GOT3 (cell line): ENCODE measurements at regions not wholly inside any gene's neighbourhood (a gene's known extent, or its start where the extent isn't known, plus 50 kb on each side); places are given as distances from the start of the nearest gene placed in this dataset.

ENCODE experiments used
- DNase-seq: peaks from one replicate; lab custom pipeline; 2025; ENCODE audit warnings: mixed read lengths; lab: John Stamatoyannopoulos, UW

DNA sequence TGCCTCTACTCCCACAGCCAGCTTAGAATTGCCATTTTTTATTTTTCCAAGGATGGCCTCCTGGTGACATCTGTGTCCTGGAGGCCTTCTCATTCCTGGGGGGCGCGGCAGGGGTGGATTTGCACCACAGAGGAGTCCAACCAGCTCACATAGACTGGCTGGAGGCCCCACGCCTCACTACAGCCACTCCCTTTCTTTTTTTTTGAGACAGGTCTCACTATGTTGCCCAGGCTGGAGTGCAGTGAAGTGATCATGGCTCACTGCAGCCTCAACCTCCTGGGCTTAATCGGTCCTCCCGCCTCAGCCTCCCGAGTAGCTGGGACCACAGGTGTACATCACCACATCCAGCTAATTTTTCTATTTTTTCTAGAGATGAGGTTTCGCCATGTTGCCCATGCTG is 57.6 kb upstream of the DOCK1 start:
- DNase-seq = no peak

DNA sequence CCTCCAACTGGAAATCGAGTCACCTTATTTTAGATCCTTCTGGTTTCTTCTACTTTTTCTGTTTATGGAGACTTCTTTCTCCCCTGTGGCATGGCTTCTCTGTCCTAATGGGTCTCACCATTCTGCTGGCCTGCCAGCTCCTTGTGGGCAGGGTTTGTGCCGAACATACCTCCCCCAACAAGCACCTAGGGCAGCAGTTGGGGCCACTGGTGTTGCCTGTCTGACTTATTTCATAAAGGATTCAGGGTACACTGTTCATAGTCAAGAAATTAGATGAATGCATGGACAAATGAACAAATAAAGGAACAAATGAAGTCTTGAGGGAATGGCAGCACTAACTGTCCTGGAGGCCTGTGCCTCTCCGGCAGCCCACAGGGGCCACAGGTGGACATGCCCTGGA is 55.6 kb upstream of the DOCK1 start:
- no peak for DNase-seq

DNA sequence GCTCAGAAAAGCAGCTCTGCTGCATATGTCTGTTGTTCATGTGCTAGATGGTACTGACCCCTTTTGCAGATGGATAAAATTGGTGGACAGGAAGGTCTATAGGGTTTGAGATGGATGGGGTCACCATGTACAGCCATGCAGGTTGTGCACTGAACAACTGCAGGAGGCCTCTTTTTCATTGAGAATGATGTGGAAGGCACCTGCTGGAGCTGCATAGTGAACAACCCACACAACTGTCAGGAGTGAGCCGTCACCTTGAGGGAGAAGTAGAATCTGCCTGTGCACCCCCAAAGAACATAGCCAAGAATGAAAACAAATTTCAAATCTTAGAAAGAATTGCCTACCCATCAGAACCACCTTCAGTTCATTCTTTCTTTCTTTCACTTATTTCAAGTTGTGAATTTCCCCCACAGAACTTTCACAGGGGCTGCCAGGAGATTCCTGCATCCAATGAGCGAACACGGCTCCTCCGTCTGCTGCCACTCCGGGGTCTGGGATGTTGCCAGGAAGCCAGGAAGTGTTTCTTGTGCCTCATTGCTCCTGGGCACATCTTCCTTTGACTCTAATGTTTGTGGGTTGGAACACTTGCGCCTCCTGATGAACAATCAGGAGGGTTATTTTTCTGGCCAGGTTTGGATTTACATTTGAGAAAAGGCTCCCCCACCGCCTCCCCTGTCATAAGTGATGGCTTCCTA is 53.7 kb upstream of the DOCK1 start:
- DNase-seq = no peak

GRCh38 chr10:126854726-126855495 is 50.3 kb upstream of the DOCK1 start:
- DNase-seq = no peak
